PC-3 (cell line): ENCODE measurements at regions not wholly inside any gene's neighbourhood (a gene's known extent, or its start where the extent isn't known, plus 50 kb on each side); places are given as distances from the start of the nearest gene placed in this dataset.

Experiments
- CTCF ChIP-seq: fragments of 300-600 bp; sonication (generic); conservative IDR thresholded peaks from 2 replicates; pipeline ENCODE4 v1.5.1; 2017; ENCODE audit warnings: antibody characterized with exemption, low read depth, mild to moderate bottlenecking, low read length
- EZH2 ChIP-seq: fragments of 300-600 bp; sonication (generic); IDR thresholded peaks from one replicate; pipeline ENCODE4 v1.6.1; 2017; ENCODE audit warnings: antibody characterized with exemption, mild to moderate bottlenecking, low read length; ENCODE audit not compliant: unreplicated experiment
- EZH2phosphoT487 ChIP-seq: fragments of 300-600 bp; sonication (generic); IDR thresholded peaks from 2 replicates; pipeline ENCODE4 v1.6.1; 2018; ENCODE audit warnings: mild to moderate bottlenecking, antibody characterized with exemption, low read length, borderline replicate concordance

GRCh38 chr5:159414021-159414420 is 83.7 kb upstream of the IL12B start:
- TF ChIP-seq CTCF (no peak), EZH2phosphoT487 (no peak), EZH2 (no peak)
